Retina (tissue), 1 donor: ENCODE measurements at regions not wholly inside any gene's neighbourhood (a gene's known extent, or its start where the extent isn't known, plus 50 kb on each side); places are given as distances from the start of the nearest gene placed in this dataset.
A peak's percentile ranks its signal among the peaks of the same experiment; 100 is the strongest.

Source experiments
- DNase-seq: peaks from one replicate; pipeline ENCODE4 v3.0.0-alpha.2; 2016

DNA sequence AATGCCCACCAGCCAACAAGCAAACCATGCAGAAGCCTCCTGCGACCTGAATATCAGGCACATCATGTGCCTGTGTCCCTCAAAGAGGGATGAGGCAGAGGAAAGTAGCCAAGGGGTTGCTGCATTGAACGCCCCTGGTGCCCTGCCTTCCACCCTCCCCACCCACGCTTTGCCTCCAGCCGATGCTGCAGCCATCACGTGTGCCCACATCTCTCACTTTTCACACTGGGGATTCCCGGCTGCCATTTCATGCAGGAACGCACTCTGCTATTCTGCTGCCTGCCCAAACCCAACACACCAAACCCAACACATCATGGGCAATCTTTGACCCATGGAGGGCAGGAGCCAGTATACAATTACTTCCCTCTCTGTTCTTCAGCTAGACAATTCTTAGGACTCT is 462.2 kb upstream of the PROK2 start:
- DNase-seq = no peak

- no peak for DNase-seq
Observed at GRCh38 chr3:72246685-72247084, 461.7 kb upstream of the PROK2 start.

GRCh38 chr3:72245183-72245811 is 460.3 kb upstream of the PROK2 start:
- DNase-seq = no peak

DNA sequence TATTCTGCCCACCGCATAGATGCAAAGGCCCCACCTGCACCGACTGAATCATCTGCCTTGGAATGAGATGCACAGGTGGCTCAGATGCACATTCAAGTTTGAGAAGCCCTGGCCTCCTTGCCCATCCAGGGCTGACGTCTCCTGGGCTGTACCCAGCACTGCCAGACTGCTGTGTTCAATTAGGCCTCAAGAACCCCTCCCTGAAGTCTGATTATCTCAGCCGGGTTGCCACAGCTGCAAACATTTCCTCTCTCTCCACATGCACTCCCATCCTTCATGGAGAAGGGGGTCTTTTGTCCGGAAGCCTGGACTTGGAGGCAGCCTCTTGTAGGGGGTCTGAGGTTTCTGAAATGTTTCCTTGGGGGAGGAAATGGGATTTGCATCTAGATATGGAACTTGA is 459.4 kb upstream of the PROK2 start:
- no peak for DNase-seq

GRCh38 chr3:72242326-72242725 is 457.4 kb upstream of the PROK2 start:
- no peak for DNase-seq

- no peak for DNase-seq
Observed at GRCh38 chr3:72241525-72241924, 456.6 kb upstream of the PROK2 start.

DNA sequence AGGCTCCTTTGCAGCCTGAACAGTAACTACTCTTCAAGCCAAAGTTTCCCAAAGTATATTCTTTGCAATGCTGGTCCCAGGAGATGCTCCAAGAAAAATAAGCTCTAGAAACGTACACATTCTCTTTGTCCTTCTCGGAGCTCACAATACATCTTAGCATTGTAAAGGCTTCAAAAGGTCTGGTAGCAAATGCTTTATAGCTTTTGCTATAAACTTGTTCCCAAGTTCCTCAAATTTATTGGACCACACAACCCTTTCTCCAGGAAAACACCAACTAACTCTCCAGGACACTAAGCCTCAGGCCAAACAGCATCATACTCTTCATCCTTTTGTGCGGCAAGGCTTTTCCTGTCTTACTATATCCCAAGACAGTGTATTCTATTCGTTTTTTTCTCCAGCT is 455.6 kb upstream of the PROK2 start:
- DNase-seq = no peak

DNA sequence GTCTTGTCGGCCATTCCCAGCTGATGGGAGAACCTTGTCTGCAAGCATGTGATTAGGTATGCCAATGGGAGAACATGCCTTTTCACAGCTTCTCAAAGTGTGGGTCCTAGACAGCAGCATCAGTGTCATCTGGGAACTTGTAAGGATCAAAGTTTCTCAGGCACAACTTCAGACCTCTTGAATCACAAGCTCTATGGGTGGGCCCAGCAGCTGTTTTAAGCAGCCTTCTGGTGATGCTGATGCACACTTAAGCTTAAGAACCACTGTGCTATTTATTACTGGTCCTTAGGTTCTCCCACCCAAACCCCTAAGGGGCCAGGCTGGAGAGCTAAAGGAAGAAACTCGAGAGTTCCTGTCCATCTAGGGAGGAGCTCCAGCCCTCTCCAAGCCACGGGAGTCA is 453.9 kb upstream of the PROK2 start:
- DNase-seq = no peak

- no peak for DNase-seq
Observed at GRCh38 chr3:72238010-72238691, 453.2 kb upstream of the PROK2 start.

DNA sequence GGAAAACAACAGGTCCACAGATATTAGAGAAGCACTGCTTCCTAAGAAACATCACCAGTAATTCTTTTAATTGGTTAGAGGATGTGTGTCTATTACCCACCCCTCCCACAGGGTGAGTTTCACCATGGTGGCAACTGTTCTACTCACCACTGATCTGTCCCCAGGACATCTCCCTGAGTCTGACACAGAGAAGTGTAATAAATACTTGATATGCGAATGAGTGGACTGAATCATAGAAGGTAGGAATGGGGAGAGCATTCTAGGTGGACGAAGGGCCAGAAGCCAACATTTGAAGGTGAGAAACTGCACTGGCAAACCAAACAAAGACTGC is 452.7 kb upstream of the PROK2 start:
- DNase-seq = no peak

GRCh38 chr3:72234391-72234790 is 449.4 kb upstream of the PROK2 start:
- DNase-seq = no peak

GRCh38 chr3:72233571-72233970 is 448.6 kb upstream of the PROK2 start:
- no peak for DNase-seq

DNA sequence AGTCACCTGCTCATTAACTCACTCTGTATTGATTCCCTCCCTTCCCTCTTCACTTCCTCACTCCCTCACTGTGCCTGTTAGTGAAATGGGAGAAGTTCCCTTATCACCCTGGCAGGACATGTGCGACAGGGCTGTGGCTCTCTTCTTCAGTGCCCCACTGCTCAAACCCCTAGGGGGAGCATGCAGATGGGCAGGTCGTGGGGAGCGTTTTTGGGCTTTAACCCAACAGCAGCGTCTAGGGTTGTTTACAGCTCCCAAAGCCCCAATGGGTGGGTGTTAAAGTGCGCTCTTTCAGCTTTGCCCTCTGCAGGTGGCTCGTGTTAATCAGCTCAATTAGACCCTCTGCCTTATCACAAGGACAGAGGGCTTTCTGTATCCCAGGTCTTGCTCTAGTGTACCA is 447.8 kb upstream of the PROK2 start:
- DNase-seq = no peak

DNA sequence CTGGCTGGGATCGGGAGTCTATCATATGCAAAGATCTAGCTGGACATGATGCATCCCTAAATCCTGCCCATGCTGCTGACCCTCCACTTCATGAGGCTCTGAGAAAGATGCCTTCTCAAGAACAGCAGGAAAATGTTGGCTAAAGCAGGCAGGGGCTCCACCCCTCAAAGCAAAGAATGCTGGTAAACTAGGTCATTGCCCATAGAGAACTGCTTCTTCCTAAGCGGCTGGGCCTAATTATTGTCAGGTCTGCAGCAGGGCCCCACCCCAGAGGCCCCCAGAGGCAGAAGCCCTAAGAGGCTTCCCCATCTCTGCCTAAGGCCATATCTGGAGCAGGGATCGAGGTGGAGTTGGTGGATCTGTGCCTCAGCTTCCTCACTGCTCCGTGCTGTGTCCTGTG is 447.4 kb upstream of the PROK2 start:
- DNase-seq = peak; percentile 43

DNA sequence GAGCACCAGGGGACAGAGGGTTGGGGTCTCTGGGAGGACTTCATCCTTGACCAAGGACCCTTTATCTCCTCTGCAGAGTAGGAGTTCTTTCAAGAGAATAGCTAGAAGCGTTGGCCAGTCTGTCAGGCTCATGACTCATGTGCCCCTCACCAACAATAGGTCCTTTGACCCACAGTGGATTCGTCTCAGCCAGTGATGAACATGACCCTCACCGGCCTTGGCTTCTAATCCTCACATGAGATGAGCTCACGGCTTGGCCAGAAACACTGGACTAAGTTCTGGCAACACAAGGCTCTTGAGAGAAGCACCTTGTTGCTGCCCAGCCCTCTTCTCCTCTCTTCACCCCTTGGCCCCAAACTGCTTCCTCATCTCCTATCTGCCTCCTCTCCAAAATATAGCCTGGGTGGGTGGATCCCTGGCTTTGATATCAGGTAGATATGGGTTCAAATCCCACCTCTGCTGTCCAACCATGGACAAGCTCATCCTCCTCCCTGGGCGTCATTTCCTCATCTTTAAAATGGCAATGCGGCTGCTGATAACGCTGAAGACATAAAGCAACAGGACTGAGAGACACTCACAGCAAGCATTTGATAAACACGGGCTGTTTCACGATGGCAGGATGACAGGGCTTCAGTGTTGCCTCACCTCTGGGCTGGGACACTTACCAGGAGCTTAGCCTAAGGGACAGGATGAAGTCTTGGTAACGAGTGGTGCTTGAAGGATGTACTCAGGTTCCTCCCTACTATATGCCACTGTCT is 446.7 kb upstream of the PROK2 start:
- no peak for DNase-seq

DNA sequence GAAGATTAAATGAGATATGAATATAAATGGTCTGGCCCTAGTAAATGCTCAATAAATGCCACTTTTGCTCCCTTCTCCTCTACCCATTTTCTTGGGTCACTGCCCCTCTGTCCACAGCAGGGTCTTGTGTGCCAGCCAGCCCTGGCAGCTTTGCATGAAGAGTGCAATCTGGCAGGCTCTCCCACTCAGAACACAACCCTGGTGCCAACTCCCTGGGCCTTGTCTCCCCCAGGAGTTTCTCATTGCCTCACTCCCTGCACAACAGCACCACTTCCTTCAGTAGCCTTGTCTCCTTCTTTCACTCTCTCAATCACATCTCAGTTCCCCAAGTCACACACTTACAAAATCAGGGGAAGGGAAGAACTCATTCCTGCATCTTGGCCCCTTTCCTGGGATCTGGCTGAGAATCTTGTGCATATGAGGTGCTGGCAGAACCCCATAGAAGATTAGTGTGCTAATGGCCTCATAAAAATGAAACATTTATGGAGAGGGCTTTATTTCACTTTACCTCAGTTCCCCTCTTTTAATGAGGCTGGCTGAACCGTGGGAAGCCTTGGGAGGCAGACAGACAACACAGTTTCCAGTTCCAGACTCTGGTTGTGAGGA is 445.9 kb upstream of the PROK2 start:
- DNase-seq = no peak

- DNase-seq = no peak
Observed at GRCh38 chr3:72229952-72230351, 445.0 kb upstream of the PROK2 start.

DNA sequence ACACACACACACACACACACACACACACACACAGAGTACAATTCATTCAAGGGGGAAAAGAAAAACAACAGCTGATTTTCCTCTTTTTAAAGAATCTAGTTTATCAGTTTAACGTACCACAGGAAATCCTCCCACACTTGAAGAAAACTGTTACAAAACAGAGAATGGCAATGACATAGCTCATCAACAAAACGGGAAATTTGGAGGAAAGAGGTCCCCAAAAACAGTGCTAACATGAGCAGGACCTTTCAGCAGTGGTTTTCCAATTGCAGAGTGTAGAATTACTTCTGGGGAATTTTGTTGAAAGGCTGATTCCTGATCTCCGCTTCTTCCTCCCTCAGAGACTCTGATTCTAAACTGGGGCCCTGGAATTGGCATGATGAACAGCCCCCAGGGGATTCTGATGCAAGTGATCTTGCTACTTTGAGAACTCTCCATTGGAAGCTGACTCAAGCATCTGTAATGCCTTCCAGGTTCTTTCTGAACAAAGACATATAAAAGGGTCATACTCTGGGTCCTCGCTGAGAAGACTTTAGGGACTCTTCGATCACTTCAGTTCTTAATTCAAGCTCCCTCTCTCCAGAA is 442.6 kb upstream of the PROK2 start:
- no peak for DNase-seq

DNA sequence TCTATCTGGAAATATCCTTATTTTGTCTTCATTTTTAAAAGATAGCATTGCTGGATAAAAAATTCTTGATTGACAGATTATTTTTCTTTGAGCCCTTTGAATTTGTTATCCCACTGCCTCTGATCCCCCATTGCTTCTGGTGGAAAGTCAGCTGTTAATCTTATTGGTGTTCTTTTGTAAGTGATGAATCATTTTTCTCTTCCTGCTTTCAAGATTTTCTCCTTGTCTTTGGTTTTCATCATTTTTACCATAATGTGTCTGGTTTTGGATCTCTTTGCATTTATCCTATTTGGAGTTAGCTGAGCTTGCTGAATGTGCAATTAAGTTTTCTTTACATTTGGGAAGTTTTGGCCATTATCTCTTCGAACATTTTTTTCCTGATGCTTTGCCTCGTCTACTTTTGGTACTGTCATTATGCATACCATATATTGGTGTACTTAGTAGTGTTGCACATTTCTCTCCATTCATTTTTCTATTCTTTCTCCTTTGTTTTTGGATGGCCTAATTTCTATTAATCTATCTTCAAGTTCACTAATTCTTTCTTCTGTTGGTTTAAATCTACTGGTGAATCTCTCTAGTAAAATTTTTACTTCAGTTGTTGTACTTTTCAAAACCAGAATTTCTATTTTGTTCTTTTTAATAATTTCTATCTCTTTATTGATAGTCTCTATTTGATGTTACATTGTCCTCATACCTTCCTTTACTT is 440.0 kb upstream of the PROK2 start:
- no peak for DNase-seq

- no peak for DNase-seq
Observed at GRCh38 chr3:72223628-72224027, 438.7 kb upstream of the PROK2 start.

DNA sequence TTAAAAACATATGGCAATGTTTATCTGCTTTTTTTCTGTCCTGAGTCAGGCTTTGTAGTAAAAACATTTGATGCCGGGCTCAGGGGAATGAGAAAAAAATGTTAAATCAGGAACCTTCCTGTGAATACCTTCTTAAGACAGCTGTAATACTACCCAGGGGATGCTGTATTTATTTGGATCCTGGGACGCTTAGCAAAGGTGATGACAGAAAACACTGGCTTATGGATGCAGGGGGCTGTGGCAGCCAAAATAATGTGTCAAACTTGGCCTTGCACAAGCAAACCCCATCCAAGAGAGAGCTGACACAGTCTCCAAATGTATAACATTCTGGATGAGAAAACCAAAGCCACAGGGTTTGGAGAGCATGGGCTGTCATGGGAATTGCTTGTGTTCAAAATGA is 438.2 kb upstream of the PROK2 start:
- no peak for DNase-seq

- no peak for DNase-seq
Observed at GRCh38 chr3:72222410-72222809, 437.5 kb upstream of the PROK2 start.

DNA sequence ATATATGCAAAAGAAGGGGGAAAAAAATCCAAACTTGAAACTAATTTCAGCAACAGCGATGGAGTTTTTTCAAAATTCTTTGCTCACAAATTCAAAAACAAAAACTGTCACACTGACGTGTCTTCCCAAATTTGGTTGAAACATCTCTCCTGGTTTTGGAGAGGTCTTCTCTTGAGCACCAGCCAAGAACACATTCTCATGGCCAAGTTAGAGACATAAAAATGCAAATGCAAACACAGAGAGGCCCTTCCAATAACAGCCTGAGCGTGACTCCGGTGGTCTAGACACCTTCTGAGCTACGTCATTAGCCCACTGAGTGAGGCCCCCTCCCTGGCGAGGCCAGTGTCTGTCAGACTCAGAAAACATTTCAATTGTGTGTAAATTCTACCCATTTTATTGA is 436.0 kb upstream of the PROK2 start:
- DNase-seq = no peak
